ENCODE measurements at regions not wholly inside any gene's neighbourhood (a gene's known extent, or its start where the extent isn't known, plus 50 kb on each side); places are given as distances from the start of the nearest gene placed in this dataset.

- no peak for TF ChIP-seq CTCF (IDR thresholded peaks at IDR 0.05; ENCODE audit: insufficient read depth, low read depth, low read length)
- DNase-seq (ENCODE audit: low read depth), result no peak
- no peak overlapping the region for H3K4me3 ChIP-seq (ENCODE audit: low read depth, low read length)
Measured at GRCh38 chr20:50398064-50398463, 112.1 kb upstream of the PTPN1 start.

- no peak overlapping the region for H3K4me3 ChIP-seq (ENCODE audit: low read depth, low read length)
- DNase-seq (ENCODE audit: low read depth), result no peak
- TF ChIP-seq CTCF (IDR thresholded peaks at IDR 0.05; ENCODE audit: insufficient read depth, low read depth, low read length), result no peak
Measured at GRCh38 chr20:50398471-50398820, 111.7 kb upstream of the PTPN1 start.

GRCh38 chr20:50398821-50399554, 111.2 kb upstream of the PTPN1 start:
- no peak for TF ChIP-seq CTCF (IDR thresholded peaks at IDR 0.05; ENCODE audit: insufficient read depth, low read depth, low read length)
- DNase-seq (ENCODE audit: low read depth), result peak; percentile 66
- no peak overlapping the region for H3K4me3 ChIP-seq (ENCODE audit: low read depth, low read length)

GRCh38 chr20:50399555-50399916, 110.6 kb upstream of the PTPN1 start:
- no peak for TF ChIP-seq CTCF (IDR thresholded peaks at IDR 0.05; ENCODE audit: insufficient read depth, low read depth, low read length)
- no peak for DNase-seq (ENCODE audit: low read depth)
- no peak overlapping the region for H3K4me3 ChIP-seq (ENCODE audit: low read depth, low read length)

- H3K4me3 ChIP-seq (ENCODE audit: low read depth, low read length), result no peak overlapping the region
- peak; percentile 18 for TF ChIP-seq CTCF (IDR thresholded peaks at IDR 0.05; ENCODE audit: insufficient read depth, low read depth, low read length)
- no peak for DNase-seq (ENCODE audit: low read depth)
Measured at GRCh38 chr20:50399917-50400704, 110.1 kb upstream of the PTPN1 start.

GRCh38 chr20:50400705-50401586, 109.2 kb upstream of the PTPN1 start:
- H3K4me3 ChIP-seq (ENCODE audit: low read depth, low read length), result no peak overlapping the region
- no peak for DNase-seq (ENCODE audit: low read depth)
- TF ChIP-seq CTCF (IDR thresholded peaks at IDR 0.05; ENCODE audit: insufficient read depth, low read depth, low read length), result no peak

All from fibroblast of villous mesenchyme (primary cell).